ENCODE measurements at regions not wholly inside any gene's neighbourhood (a gene's known extent, or its start where the extent isn't known, plus 50 kb on each side); places are given as distances from the start of the nearest gene placed in this dataset.

DNA sequence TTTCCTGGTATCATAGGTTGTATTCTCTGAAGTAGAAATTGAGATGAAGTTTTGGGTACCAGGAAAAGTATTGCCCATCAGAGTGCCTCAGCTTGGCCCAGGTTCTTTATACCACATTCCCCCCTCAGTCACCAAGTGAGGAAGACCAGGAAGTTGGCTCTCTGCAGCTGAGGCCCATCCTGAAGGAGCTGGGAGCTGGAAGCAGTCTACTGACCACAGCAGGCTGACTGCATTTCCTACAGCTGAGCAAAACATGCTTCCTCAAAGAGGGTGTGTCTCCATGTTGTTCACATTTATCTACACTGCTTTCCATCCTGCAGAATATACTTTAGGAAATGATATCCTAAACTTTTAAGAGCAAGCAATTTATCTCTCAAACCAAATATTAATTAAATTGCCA is 654.6 kb downstream of the ELAVL2 start:
- no peak overlapping the region for H3K27ac ChIP-seq
- no peak for TF ChIP-seq ZFX (IDR thresholded peaks at IDR 0.05; ENCODE audit: borderline replicate concordance)
- TF ChIP-seq, protein P1, sequence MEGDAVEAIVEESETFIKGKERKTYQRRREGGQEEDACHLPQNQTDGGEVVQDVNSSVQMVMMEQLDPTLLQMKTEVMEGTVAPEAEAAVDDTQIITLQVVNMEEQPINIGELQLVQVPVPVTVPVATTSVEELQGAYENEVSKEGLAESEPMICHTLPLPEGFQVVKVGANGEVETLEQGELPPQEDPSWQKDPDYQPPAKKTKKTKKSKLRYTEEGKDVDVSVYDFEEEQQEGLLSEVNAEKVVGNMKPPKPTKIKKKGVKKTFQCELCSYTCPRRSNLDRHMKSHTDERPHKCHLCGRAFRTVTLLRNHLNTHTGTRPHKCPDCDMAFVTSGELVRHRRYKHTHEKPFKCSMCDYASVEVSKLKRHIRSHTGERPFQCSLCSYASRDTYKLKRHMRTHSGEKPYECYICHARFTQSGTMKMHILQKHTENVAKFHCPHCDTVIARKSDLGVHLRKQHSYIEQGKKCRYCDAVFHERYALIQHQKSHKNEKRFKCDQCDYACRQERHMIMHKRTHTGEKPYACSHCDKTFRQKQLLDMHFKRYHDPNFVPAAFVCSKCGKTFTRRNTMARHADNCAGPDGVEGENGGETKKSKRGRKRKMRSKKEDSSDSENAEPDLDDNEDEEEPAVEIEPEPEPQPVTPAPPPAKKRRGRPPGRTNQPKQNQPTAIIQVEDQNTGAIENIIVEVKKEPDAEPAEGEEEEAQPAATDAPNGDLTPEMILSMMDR (IDR thresholded peaks at IDR 0.05): no peak

DNA sequence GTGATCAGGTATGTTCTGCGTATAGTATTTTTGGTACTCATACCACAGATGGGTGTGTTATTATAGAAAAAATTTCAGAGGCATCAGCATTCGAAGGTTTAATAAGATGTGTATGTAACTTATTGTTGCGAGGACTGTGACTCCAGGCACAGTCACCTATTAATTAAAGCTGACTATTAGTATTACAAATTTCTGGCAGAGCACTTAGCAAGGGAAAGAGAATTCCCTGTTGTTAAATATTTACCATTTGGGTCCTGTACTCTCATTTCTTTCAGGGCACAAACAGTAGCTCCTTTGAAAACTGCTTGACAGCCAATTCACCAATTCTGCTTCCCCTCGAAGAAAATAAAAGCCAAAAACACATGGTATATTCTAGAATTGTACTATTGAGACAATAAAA is 653.8 kb downstream of the ELAVL2 start:
- no peak for TF ChIP-seq ZFX (IDR thresholded peaks at IDR 0.05; ENCODE audit: borderline replicate concordance)
- TF ChIP-seq, protein P1 (IDR thresholded peaks at IDR 0.05): no peak
- no peak overlapping the region for H3K27ac ChIP-seq

DNA sequence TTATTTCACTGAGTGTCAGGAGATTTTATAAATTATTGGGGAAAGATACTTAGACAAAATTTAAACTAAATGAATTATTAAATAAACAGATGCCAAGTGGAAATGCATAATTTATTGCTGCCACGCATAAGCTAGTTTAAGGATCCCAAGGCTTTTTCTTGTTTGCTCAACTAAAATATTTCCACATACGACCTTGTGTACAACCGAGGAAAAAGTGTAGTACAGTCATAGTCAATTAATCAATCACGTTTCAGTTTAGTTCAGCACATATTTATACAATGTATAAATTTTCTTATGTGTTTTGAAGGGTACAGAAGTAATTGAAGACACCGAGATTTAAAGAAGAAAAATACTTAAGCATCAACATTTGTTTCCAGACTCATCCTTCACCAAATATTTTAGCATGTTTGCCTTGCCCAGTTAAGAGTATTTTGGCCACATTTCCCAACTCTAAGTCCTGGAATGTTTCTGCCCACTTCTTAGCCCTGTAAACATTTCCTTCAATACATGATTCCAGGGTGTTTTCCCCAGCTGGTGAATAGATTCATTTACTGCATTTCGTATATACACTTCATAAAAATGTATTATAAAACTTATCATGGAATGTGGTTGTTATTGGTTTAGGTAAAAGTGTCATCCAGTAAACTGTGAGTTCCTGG is 652.9 kb downstream of the ELAVL2 start:
- TF ChIP-seq ZFX (IDR thresholded peaks at IDR 0.05; ENCODE audit: borderline replicate concordance): no peak
- TF ChIP-seq, protein P1 (IDR thresholded peaks at IDR 0.05): no peak
- H3K27ac ChIP-seq: no peak overlapping the region

GRCh38 chr9:23194281-23194680 is 631.8 kb downstream of the ELAVL2 start:
- no peak overlapping the region for H3K27ac ChIP-seq
- no peak for TF ChIP-seq ZFX (IDR thresholded peaks at IDR 0.05; ENCODE audit: borderline replicate concordance)
- TF ChIP-seq, protein P1 (IDR thresholded peaks at IDR 0.05): no peak

DNA sequence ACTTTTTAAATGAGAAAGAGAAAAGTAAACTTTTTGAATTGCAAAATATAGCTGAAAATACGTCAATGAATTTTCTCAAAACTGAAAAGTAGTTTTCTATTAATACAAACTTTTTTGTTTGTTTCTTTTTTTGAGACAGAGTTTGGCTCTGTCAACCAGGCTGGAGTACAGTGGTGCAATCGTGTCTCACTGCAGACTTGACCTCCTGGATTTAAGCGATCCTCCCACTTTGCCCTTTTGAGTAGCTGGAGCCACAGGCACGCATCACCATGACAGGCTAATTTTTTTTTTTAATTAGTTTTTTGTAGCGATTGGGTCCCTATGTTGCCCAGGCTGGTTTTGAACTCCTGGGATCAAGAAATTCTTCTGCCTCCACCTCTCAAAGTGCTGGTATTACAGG is 610.4 kb downstream of the ELAVL2 start:
- no peak overlapping the region for H3K27ac ChIP-seq
- TF ChIP-seq ZFX (IDR thresholded peaks at IDR 0.05; ENCODE audit: borderline replicate concordance): no peak

- TF ChIP-seq ZFX (IDR thresholded peaks at IDR 0.05; ENCODE audit: borderline replicate concordance): no peak
- TF ChIP-seq, protein P1 (IDR thresholded peaks at IDR 0.05): no peak
- no peak overlapping the region for H3K27ac ChIP-seq
Measured at GRCh38 chr9:23219471-23219870, 606.6 kb downstream of the ELAVL2 start.

DNA sequence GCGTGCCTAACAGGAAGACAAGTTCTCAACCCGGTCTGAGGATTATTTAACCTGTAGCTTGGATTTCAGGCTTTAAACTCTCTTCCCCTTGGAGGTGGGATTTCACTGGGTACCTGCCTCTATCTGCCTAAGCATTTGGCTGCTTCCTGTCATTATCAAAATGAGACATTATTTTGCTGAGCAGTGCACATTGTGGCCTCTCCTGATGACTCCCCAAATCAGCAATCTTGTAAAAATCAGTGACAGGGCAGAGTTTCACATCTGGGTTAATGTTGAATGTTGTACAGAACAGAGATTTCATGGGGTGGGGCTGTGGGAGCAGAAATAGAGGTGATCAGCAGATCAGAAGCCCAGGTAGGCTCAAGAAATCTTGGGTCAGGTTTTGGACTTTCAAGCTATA is 605.9 kb downstream of the ELAVL2 start:
- H3K27ac ChIP-seq: no peak overlapping the region
- TF ChIP-seq ZFX (IDR thresholded peaks at IDR 0.05; ENCODE audit: borderline replicate concordance): no peak
- TF ChIP-seq, protein P1 (IDR thresholded peaks at IDR 0.05): no peak

DNA sequence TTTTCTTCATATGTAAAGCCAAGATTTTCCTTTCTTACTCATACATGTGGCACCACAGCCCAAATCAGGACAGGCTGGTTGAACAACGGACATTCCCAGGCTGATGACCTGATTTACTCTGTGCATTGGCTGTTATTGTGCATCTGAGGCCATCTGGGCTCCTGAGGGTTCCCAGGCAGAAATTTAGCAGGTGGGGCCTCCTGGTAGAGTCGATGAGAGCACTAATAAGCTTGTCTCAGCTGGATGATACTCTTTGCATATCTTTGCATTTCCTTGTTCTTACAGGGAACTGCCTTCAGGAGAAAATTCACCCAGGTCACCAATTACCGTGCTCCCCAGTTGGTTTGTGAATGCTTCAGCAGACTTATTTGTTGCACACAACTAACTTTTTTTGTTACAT is 605.1 kb downstream of the ELAVL2 start:
- H3K27ac ChIP-seq: no peak overlapping the region
- TF ChIP-seq, protein P1 (IDR thresholded peaks at IDR 0.05): no peak
